Activated CD8-positive, alpha-beta T cell treated with anti-CD3 and anti-CD28 coated beads for 36 hours (primary cell): ENCODE measurements at regions not wholly inside any gene's neighbourhood (a gene's known extent, or its start where the extent isn't known, plus 50 kb on each side); places are given as distances from the start of the nearest gene placed in this dataset.

Experiments used
- ATAC-seq: fragments of 200-7000 bp; cut with Tn5 transposase; one replicate; pipeline ENCODE4 v1.10.0; 2021; ENCODE audit warnings: mild to moderate bottlenecking, moderate library complexity
- CTCF ChIA-PET: fragments of 350-600 bp; sonication (Branson Sonifier 250); formaldehyde crosslinking; loops from one replicate; lab custom pipeline; 2021; ENCODE audit warnings: antibody characterized with exemption; lab: Charles Lee
- POLR2A ChIA-PET: fragments of 350-600 bp; sonication (Branson Sonifier 250); formaldehyde crosslinking; loops from one replicate; lab custom pipeline; 2021; ENCODE audit warnings: antibody characterized with exemption; lab: Charles Lee
- DNase-seq: peaks from one replicate; pipeline ENCODE4 v3.0.0-alpha.2; 2020
- H3K27ac Mint-ChIP-seq: one replicate; pipeline ENCODE4 v1.8.0; 2021; ENCODE audit warnings: mild to moderate bottlenecking, mixed read lengths
- H3K27me3 Mint-ChIP-seq: one replicate; pipeline ENCODE4 v1.8.0; 2021; ENCODE audit warnings: mixed read lengths
- H3K36me3 Mint-ChIP-seq: one replicate; pipeline ENCODE4 v1.8.0; 2021; ENCODE audit warnings: low read depth, mixed read lengths
- H3K4me1 Mint-ChIP-seq: one replicate; pipeline ENCODE4 v1.8.0; 2021; ENCODE audit warnings: low read depth, mixed read lengths
- H3K4me3 Mint-ChIP-seq: one replicate; pipeline ENCODE4 v1.8.0; 2021; ENCODE audit warnings: mild to moderate bottlenecking, moderate library complexity, mixed read lengths
- H3K9me3 Mint-ChIP-seq: one replicate; pipeline ENCODE4 v1.8.0; 2021; ENCODE audit warnings: mixed read lengths
- intact Hi-C: fragments of 100-400 bp; cut with micrococcal nuclease; formaldehyde crosslinking; loops from one replicate; pipeline ENCODE4 v1.10.0; 2022
- TF ChIP-seq, protein P1 (sequence below): fragments of 200-600 bp; IDR thresholded peaks from one replicate; pipeline ENCODE4 v1.8.0; 2022; ENCODE audit warnings: antibody characterized with exemption, mild to moderate bottlenecking

DNA sequence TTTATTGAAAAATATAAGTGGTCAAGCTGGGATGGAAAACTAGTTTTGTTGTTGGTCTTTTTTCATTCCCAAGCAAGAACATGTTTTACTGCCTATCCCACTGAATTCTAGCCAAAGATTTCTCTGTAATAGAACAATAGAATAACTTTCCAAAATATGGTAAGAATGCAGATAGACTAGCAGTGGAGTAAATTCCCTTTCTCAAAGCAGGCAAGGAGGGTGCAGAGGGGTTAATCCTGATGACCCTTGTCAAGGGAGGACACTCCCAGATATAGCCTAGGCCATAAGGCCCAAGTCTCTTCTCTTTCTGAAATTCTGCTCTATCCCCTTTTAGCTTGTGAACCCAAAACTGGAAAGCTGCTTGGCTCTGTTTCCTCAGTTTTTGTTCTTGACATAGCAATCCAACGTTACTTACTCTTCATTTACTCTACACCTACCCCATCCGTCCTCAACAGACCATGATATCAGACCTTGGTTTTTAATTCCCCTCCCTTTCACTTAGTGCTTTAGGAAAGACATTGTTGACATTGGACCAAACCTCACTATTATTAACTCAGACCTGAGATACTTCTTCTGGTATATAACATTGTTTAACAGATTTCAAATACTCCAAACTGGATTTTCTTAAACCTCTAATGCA lies 453.6 kb upstream of the THBS1 start:
- no peaks in the 10 kb centered on the region for H3K36me3 Mint-ChIP-seq
- no peaks in the 10 kb centered on the region for H3K9me3 Mint-ChIP-seq
- H3K4me1 Mint-ChIP-seq = peaks cover 16% of the 10 kb centered on the region
- H3K27me3 Mint-ChIP-seq = peaks cover 30% of the 10 kb centered on the region
- intact Hi-C loops = loop anchor here (10.0 kb wide), 1 partner anchor 458 kb away; the partner anchor contains the start of gene THBS1
- DNase-seq (no peak), ATAC-seq (no peak)
- ChIA-PET POLR2A (no interaction called here), CTCF (interaction anchor here (1.2 kb wide), 1 partner anchor 453 kb away, joined by 3 read pairs; no protein-coding TSS in a partner anchor)
- no peak overlapping the region for H3K4me3 Mint-ChIP-seq
- H3K27ac Mint-ChIP-seq = no peak overlapping the region
- TF ChIP-seq, protein P1, sequence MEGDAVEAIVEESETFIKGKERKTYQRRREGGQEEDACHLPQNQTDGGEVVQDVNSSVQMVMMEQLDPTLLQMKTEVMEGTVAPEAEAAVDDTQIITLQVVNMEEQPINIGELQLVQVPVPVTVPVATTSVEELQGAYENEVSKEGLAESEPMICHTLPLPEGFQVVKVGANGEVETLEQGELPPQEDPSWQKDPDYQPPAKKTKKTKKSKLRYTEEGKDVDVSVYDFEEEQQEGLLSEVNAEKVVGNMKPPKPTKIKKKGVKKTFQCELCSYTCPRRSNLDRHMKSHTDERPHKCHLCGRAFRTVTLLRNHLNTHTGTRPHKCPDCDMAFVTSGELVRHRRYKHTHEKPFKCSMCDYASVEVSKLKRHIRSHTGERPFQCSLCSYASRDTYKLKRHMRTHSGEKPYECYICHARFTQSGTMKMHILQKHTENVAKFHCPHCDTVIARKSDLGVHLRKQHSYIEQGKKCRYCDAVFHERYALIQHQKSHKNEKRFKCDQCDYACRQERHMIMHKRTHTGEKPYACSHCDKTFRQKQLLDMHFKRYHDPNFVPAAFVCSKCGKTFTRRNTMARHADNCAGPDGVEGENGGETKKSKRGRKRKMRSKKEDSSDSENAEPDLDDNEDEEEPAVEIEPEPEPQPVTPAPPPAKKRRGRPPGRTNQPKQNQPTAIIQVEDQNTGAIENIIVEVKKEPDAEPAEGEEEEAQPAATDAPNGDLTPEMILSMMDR = no peak

DNA sequence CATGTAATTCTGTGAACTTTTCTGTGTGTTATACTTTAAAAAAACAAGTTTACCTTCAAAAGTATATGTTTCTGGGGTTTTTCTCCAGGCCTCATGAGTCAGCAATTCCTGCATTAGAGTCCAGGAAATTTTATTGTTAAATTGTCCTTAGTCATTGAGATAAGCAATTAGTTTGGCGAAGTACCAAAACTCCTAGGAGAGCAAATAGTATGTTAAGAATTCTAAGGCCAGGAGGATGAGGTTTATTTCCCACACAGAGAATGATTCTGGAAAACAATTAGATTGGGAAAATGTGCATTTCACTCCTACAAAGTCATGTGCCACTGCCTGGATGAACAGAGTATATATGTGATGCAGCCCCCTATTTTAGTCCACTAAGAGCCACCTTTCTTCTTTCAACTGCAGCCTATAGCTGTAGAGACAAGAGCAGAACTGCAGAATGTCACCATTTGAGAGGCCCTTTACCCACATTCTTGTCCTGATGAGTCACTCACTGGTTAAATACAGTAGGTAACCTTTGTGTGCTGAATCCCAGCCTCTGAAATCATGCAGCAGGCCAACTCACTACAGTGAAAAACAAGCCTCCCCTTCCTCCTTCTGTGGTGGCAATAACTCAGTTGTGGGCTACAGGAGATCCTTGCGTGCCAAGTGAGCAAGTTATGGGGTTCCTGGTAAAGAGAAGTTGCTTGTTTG lies 452.8 kb upstream of the THBS1 start:
- ChIA-PET POLR2A (no interaction called here), CTCF (no interaction called here)
- TF ChIP-seq, protein P1 = no peak
- no peak overlapping the region for H3K4me3 Mint-ChIP-seq
- H3K27ac Mint-ChIP-seq = no peak overlapping the region
- peaks cover 16% of the 10 kb centered on the region for H3K4me1 Mint-ChIP-seq
- H3K27me3 Mint-ChIP-seq = peaks cover 28% of the 10 kb centered on the region
- H3K9me3 Mint-ChIP-seq = no peaks in the 10 kb centered on the region
- DNase-seq (peak; percentile 26), ATAC-seq (peak; percentile 85)
- intact Hi-C loops = loop anchor here (10.0 kb wide), 1 partner anchor 457 kb away; the partner anchor contains the start of gene THBS1
- no peaks in the 10 kb centered on the region for H3K36me3 Mint-ChIP-seq

DNA sequence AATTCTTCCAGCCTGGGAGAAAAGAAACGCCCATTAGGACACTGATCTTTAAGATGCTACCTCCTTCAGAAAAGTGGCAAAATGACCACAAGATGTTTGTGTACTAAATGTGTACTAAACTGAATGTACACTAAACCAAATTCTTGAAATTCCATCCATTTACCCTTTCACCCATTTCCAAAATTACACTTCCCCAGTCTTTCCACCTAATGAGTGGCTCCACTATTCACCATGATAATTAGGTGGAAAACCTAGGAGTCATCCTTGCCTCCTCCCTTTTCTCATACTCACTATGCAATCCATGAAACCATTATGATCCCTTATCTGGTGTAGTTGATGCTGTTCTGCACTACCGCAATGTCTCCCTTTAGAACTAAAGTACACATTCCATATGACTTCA lies 452.1 kb upstream of the THBS1 start:
- Mint-ChIP-seq H3K4me3 (no peak overlapping the region), H3K36me3 (no peaks in the 10 kb centered on the region), H3K27ac (no peak overlapping the region), H3K4me1 (peaks cover 16% of the 10 kb centered on the region), H3K9me3 (no peaks in the 10 kb centered on the region), H3K27me3 (peaks cover 25% of the 10 kb centered on the region)
- CTCF ChIA-PET = no interaction called here
- no peak for DNase-seq
- intact Hi-C loops = loop anchor here (10.0 kb wide), 1 partner anchor 456 kb away; the partner anchor contains the start of gene THBS1
- TF ChIP-seq, protein P1 = no peak
- ATAC-seq = no peak
- POLR2A ChIA-PET = no interaction called here

DNA sequence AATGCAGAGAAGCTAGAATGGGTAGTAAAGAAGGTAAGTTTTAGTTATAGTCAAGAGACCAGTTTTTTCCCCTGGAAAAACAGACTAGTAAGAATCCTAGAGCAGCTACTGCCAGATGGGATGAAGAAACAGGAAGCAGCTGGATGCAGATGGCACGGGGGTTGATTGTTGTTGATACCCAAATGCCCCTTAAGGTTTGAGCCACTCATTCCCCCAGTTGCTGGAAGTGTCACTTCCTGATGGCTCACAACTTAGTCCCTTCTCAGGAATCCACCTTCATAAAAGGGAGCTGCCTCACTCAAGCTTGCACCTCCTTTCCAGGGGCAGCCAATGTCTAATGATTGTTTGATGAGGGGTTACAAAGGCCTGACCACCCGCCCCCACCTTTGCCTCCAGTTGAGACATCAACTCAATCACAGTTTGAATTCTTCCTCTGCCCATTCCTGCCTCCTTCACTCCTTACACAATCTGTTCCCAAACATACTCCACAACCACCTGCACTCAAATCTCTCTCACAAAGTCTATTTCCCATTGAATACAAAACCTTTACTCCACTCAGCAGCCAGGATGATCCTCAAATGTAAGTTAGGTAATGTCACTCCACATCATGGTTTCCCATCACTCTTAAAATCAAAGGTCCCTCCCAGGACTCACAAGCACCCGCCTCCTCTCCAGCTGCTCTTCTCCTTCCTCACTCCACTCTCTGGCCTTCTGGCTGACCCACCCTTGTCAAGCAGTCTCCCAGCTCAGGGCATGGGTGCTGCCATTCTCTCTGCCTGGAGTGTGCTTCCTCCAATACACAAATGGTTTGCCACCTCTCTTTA lies 450.1 kb upstream of the THBS1 start:
- TF ChIP-seq, protein P1 = no peak
- no peaks in the 10 kb centered on the region for H3K36me3 Mint-ChIP-seq
- ATAC-seq = no peak
- ChIA-PET CTCF (interaction anchor here (1.0 to 1.1 kb wide), 2 partner anchors 13 to 41 kb away, joined by 3 read pairs; no protein-coding TSS in a partner anchor), POLR2A (interaction anchor here (0.9 kb wide), 1 partner anchor 14 kb away, joined by 5 read pairs; no protein-coding TSS in a partner anchor)
- no peak overlapping the region for H3K4me3 Mint-ChIP-seq
- H3K9me3 Mint-ChIP-seq = no peaks in the 10 kb centered on the region
- no peak for DNase-seq
- intact Hi-C loops = no loop called here
- H3K27ac Mint-ChIP-seq = no peak overlapping the region
- H3K27me3 Mint-ChIP-seq = peaks cover 15% of the 10 kb centered on the region
- peaks cover 16% of the 10 kb centered on the region for H3K4me1 Mint-ChIP-seq
